ENCODE measurements at regions not wholly inside any gene's neighbourhood (a gene's known extent, or its start where the extent isn't known, plus 50 kb on each side); places are given as distances from the start of the nearest gene placed in this dataset.

DNA sequence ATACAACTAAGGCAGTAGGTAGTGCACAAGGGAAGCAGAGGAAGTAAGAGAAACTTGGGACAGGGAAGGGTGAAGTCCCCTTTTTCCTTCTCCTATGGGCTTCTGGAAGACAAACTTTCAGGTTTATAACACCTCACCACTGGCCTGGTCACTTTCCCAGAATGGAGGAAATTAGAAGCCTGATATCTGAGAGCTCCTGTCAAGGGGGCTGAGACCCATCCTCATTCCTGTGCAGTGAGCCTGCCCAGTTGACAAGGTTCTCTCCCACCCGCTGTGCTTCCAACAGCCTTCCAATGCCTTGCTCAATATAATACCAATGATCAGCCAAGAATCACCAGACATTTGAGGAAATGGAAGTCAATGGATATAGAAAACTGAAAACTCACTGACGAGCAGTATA, 100.4 kb upstream of the YPEL5 start:
- no peak for TF ChIP-seq EZH2phosphoT487 (IDR thresholded peaks at IDR 0.05; ENCODE audit: insufficient read depth, low read depth)
- TF ChIP-seq EZH2 (IDR thresholded peaks at IDR 0.05; ENCODE audit: insufficient read depth, poor library complexity, severe bottlenecking) = no peak

Data from GM23248 (cell line).